H54 (cell line): ENCODE measurements at regions not wholly inside any gene's neighbourhood (a gene's known extent, or its start where the extent isn't known, plus 50 kb on each side); places are given as distances from the start of the nearest gene placed in this dataset.

Source experiments
- DNase-seq: peaks from one replicate; pipeline ENCODE4 v3.0.0; 2011; ENCODE audit warnings: low spot score, mixed read lengths; ENCODE audit not compliant: insufficient read length
- FAIRE-seq: peaks from 3 replicates; lab custom pipeline; 2011; peaks lifted over from hg19 to GRCh38; lab: Jason Lieb, UNC
- POLR2A ChIP-seq: IDR thresholded peaks from 2 replicates; pipeline ENCODE4 v1.6.1; 2011; ENCODE audit warnings: low read depth, mild to moderate bottlenecking, low read length

DNA sequence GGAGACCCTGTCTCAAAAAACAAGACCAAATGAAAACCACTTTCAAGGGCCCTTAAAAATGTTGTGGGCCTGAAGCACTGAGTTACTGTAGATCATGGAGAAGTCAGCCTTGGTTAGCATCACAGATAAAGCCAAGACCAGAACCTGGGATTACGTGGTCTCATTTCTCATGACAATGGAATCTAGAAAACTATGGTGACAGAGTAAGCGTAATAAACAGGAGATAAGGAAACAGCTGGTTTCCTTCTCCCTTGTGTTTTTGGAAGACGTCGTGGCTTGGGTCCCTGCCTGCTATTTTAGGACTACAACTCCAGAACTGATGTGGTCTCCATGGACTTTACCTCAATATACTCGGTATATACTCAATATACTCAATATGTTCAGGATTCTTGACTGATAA is 180.7 kb upstream of the ZFHX3 start:
- no peak for TF ChIP-seq POLR2A
- no peak for DNase-seq
- FAIRE-seq: no peak

DNA sequence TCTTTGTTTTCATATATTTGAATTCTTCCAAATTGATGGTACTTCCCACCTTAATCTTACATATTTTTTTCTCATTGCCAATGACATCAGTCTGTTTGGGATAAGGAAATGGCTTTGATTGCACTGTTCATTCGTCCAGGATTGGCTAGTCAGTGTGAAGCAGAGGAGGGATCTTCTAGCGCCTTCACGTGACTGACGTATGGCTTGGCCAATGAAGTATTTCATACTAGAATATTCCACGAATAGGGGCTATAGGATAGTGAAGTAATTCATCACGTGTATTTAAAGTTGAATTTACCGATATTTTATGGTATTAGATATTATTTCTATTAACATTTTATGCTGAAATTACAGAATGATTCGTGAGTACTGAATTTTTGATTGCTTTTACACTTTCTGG is 178.7 kb upstream of the ZFHX3 start:
- FAIRE-seq (no peak), DNase-seq (no peak)
- no peak for TF ChIP-seq POLR2A

DNA sequence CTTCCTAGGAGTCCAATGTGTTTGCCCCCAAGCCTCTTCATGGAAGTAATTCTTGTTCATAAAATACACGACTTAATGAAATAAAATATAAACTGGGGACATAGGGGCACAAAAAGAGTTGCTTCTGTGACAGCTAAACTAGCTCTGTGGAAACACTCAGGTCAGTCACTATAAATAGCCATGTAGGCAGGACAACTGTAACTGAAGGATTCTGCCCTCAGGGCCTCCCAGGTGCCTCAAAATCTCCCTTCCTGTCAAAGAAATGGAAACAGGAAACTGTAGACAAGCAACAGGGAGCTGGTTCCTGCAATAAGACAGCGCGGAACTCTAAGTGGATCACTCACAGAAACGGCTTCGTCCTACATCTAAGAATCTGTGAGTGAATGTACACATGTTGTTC is 178.1 kb upstream of the ZFHX3 start:
- FAIRE-seq (no peak), DNase-seq (no peak)
- no peak for TF ChIP-seq POLR2A

DNA sequence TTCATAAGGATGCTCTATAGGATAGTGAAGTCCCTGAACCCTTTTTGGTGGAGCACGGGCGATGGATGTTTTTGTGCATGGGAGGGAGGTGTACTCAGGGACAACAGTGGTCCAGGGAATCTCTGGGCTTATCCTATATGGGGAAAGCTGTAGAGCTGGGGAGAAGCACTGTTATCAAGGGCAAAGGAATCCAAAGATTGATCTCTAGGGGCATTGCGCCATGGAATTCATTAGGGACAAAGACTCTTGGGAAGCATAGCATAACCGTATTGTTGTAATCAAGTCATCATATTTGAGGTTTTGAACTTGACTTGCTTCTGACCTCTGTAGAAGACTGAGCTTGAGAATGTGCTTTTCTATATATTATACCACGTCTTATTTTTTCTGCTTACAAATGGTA is 172.9 kb upstream of the ZFHX3 start:
- FAIRE-seq (no peak), DNase-seq (no peak)
- TF ChIP-seq POLR2A: no peak

DNA sequence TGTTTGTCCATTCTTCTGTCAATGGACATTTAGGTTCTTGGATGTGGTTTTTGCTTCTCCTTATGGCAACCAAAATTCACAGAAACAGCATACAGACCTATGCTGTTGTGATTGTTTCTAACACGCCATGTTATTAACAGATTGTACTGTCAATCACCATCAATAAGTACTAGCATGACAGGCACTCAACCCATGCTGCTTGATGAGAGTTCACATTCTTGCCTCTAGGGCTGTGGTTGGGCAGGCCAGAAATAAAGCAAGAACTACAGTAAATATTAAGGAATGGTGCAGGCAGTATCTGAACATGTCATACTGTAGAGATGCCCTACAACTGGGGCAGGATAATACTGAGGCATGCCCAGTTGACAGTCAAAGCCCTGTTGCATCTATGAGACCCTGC is 171.2 kb upstream of the ZFHX3 start:
- DNase-seq (no peak), FAIRE-seq (no peak)
- TF ChIP-seq POLR2A: no peak

DNA sequence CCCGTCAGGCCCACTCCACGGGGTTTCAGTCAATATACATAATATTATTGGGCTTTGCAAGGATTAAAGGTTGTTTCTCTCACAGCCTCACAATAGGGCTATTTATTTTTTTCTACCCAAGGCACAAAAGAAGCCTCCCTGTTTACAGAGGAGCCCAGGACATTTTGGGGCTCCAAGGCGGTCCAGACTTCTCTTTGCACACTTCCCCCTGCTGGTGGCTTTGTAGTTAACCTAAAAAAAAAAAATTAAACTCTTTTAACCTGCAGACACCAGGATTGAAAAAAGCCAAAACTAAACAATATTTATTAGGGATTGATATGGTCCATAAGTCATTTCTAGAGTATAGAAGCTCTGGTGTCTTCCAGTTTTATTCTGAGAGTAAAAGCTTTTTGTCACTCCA is 169.7 kb upstream of the ZFHX3 start:
- FAIRE-seq (no peak), DNase-seq (no peak)
- TF ChIP-seq POLR2A: no peak

DNA sequence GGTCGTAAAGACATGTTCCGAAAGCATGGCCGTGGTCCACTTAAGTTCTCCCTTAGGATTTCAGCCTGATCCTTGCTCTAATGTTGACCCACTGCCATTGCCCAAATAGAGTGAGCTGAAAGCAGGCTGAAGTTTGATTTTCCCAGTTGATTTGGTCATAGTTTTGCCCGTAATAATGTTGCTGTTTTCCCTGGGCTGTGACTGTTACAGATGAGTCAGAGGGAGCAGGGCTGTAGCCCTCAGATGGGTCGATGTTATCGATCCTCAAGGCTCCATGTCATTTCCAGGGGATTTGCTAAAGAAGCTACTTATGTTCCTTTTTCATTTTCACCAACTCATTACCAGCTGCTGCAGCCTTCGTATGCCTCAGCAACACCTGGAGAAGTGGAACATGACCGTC is 169.0 kb upstream of the ZFHX3 start:
- no peak for DNase-seq
- no peak for TF ChIP-seq POLR2A
- no peak for FAIRE-seq

DNA sequence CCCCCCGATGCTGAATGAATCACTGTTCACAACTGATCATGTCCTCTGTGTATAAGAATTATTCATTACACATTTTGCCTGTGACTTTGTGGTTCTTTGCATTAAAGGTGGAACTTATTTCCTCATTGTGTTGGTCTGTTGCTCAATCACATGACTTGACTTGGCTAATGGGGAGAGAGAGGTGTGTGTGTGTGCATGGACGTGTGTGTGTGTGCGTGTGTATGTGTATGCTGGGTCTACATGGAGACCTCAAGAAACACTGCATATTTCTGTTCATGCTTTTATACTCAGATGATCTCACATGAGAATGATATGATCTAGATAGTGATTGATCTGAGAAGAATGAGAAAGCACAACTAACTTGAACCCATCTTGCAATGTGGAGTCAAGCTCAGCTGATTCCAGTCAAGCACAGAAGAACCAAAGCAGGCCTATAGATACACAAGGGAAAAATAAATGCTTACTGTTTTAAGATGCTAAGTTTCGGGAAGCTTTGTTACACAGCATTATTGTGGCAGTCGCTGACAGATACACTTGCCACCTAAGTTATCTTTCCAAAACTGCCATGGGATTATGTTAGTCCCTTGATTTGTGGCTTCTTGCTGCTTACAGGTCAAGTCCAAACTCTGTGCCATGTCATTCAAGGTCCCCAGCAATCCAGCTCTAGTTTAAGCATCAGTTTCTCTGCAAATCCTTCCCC is 167.9 kb upstream of the ZFHX3 start:
- no peak for TF ChIP-seq POLR2A
- DNase-seq (no peak), FAIRE-seq (no peak)

DNA sequence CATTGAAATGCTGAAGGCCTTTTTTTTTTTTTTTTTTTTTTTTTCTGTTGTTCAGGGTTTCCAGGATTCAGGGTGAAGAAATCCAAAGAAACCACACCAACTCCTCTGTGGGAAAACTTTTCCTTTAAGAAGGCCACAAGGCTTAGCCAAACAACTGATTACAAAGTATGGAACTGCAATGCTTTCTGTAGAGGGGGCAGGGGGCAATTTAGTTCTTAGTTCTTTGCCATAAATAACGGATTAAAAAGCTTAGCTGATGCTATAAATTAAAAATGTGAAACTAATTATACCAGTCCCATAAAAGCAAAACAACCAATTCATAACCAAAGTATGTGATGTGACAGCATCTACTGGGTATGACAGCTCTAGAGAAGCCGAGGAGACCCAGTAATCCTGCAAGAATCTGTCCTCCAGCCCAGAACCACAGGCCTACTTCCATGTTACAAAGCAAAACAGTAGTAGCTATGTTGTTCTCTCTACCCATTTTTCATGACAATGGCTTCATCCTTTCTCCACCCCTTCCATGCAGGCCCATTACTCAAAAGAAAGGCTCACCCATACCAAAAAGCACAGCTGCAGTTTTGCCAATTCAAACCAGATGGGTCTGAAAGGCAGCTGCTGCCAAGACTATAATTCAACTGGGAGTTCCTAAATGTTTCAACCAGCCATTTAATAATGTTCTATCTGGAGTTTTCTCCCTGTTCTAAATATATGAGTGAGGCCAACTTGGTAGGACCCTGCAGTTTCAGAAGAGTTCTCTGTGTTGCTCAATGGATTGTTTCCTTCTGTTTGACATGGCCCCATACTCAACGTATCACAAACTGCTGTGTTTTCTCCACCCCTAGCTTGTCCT is 167.1 kb upstream of the ZFHX3 start:
- DNase-seq (no peak), FAIRE-seq (no peak)
- no peak for TF ChIP-seq POLR2A

DNA sequence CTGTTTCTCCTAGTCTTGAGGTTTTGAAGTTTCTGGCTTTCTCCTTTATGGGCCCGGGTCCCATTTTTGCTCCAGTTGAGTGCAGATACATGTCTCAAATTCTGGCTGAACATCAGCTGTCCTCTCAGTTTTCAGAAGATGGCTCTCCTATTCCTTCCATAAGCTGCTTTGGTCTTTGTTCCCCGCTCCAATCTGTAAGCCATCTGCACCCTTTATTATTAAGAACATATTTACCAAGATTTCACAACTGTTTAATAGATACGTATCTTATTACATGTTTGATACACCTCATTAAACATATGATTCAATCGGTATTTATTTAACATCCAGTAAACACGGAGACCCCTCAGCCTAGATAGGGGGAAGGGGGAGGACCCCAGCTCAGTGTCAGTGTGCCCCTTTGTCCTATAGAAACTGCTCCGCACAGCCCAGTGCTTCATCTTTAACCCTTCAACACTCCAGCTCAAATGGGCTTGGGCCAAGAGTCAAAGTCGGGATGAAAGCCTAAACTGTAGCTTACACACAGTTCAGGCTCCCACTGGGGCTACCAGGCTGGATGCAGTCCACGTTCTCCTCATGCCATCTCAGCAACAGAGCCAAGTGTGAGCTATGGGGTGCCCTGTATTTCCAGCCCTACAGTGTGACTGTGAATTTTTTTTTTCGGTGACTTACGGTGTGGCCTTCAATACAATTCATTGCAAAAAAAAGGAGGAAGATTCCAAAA is 166.0 kb upstream of the ZFHX3 start:
- no peak for TF ChIP-seq POLR2A
- no peak for FAIRE-seq

DNA sequence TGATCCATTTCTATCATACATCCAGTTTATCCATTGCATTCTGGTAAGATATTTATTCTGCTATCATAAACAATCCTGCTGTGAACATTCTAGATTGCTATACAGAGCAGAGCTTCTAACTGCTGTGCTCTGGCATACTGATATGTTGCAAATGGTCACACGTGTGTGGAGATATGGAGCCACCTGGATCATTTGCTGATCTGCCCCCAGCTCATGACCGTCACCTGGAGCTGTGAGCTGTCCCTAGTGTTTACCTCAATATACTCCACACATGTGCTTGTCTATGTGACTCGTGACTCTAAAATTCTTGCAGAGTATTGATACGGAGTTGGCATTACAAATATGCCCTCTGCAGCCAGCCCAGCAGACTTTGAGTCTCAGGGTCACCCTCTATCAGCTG is 164.5 kb upstream of the ZFHX3 start:
- TF ChIP-seq POLR2A: no peak
- DNase-seq (no peak), FAIRE-seq (no peak)

More for the DNA sequence above, 166.0 kb upstream of the ZFHX3 start:
- no peak for DNase-seq

DNA sequence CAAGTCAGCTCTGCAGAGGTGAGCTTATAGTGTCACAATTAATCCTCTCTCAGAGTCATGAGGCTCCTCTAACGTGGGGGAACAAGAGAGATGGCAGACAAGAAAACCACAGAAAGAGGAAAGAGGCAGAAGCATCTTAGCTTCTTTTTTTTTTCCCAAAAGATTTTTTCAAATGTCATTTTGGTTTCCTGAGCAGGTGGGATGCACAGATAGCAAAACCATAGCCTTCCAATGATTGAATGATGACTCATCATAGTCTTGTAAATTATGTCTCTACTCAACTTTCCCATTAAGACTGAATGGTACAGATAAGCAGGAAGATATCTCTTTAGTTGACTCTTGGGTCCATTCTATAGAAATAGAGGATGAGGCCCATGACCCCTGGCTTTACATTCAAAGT is 162.8 kb upstream of the ZFHX3 start:
- FAIRE-seq (no peak), DNase-seq (no peak)
- TF ChIP-seq POLR2A: no peak

DNA sequence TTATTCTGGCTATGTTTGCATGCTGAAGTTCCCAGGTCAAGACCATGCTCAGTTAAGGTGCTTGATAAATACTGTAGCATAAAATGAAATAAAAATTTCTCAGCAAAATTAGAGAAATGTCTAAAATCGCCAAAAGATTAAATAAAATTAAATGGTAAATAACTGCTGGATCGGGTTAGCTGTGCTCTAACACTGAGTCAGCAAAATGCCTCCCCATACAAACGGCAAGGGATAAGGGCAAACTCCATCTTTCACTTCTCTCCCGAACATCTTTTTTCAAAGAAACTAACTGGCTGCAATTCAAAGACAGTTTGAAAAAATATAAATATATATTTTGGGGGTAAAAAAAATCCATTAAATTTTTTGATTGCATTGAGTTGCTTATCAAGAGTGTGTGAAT is 162.2 kb upstream of the ZFHX3 start:
- FAIRE-seq (no peak), DNase-seq (no peak)
- no peak for TF ChIP-seq POLR2A

DNA sequence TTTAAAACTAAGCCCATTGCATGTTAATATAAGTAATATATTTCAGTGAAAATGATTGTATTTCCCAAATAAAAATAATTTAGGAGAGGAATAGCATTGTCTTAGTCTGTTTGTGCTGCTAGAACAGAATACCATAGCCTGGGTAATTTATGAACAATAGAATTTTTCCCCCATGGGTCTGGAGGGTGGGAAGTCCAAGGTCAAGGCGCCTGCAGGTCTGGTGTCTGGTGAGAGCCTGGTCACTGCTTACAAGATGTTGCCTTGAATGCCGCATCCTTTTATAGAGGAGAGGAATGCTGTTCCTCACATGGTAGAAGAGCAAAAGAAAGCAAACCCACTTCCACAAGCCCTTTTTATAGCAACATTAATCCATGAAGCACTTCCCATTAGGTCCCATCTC is 161.3 kb upstream of the ZFHX3 start:
- TF ChIP-seq POLR2A: no peak
- no peak for DNase-seq
- FAIRE-seq: no peak
